ENCODE measurements at regions not wholly inside any gene's neighbourhood (a gene's known extent, or its start where the extent isn't known, plus 50 kb on each side); places are given as distances from the start of the nearest gene placed in this dataset.

DNA sequence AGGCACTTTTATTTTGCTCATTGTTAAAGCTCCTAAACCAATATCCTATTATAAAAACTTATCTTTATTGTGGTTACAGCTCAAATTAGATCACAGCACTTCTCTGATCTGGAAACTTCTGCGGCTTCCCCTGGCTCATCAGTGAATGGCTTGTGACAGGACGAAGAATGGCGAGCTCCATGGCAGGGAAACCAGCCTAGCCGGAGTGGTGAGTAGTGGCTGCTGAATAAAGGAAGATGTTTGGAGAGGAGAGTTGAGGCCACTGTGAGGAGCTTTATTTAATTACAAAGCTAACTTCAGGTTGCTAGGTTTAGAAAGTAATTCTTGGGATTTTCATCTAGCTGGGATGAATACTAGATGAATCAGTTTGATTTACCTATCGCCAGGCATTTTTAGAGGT is 213.5 kb downstream of the CYRIA start:
- ChIA-PET POLR2A (ENCODE audit: unreplicated experiment) (no interaction called here), CTCF (no interaction called here)
- Histone ChIP-seq H2BK20ac (ENCODE audit: low read depth, low read length) (no peak overlapping the region), H3K56ac (ENCODE audit: extremely low read depth, insufficient read depth, low read length) (no peak overlapping the region), H3K4me2 (ENCODE audit: low read depth, low read length) (no peak overlapping the region), H3K4me3 (ENCODE audit: insufficient read depth, low read depth, low read length) (no peak overlapping the region), H3K18ac (ENCODE audit: low read depth, low read length) (no peak overlapping the region), H3K4me1 (ENCODE audit: control insufficient read depth, insufficient read depth, low read length) (no peaks in the 10 kb centered on the region), H3K9ac (ENCODE audit: low read depth, low read length) (no peak overlapping the region), H4K8ac (ENCODE audit: low read depth in 2 of 2, low read length in 2 of 2) (no peak overlapping the region), H3K27me3 (ENCODE audit: control insufficient read depth, insufficient read depth, low read length) (no peaks in the 10 kb centered on the region), H3K9me3 (ENCODE audit: control insufficient read depth, insufficient read depth, low read length) (peaks cover 5% of the 10 kb centered on the region; the same call in 1 of the 2 replicates), H3K23ac (ENCODE audit: low read depth, low read length) (no peak overlapping the region), H3K27ac (ENCODE audit: insufficient read depth, low read length) (no peak overlapping the region), H2BK15ac (ENCODE audit: low read depth, low read length) (no peak overlapping the region), H4K20me1 (ENCODE audit: insufficient read depth, low read length) (no peaks in the 10 kb centered on the region), H3K79me1 (ENCODE audit: low read depth in 1 of 2, low read length in 2 of 2) (no peaks in the 10 kb centered on the region), H2BK120ac (ENCODE audit: low read depth, low read length) (no peak overlapping the region), H3K4ac (ENCODE audit: low read depth, low read length) (no peak overlapping the region), H2AFZ (replicated peaks; ENCODE audit: low read length, poor library complexity) (no peak overlapping the region), H2AK5ac (ENCODE audit: low read depth, low read length) (no peak overlapping the region), H2BK5ac (ENCODE audit: low read depth, low read length, poor library complexity, severe bottlenecking) (no peak overlapping the region), H3K9me1 (ENCODE audit: insufficient read depth, low read length) (no peaks in the 10 kb centered on the region), H3K14ac (replicated peaks; ENCODE audit: low read depth, low read length) (no peak overlapping the region), H4K91ac (ENCODE audit: insufficient read depth, low read depth, low read length) (no peak overlapping the region), H3K36me3 (ENCODE audit: control insufficient read depth, insufficient read depth, low read length) (no peaks in the 10 kb centered on the region), H4K5ac (ENCODE audit: low read depth, low read length) (no peak overlapping the region), H2AK9ac (replicated peaks; ENCODE audit: low read depth, low read length, poor library complexity) (no peak overlapping the region)
- no peak for TF ChIP-seq CEBPB (IDR thresholded peaks at IDR 0.05; ENCODE audit: low read depth, low read length)
- TF ChIP-seq, protein P1, sequence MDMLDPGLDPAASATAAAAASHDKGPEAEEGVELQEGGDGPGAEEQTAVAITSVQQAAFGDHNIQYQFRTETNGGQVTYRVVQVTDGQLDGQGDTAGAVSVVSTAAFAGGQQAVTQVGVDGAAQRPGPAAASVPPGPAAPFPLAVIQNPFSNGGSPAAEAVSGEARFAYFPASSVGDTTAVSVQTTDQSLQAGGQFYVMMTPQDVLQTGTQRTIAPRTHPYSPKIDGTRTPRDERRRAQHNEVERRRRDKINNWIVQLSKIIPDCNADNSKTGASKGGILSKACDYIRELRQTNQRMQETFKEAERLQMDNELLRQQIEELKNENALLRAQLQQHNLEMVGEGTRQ (IDR thresholded peaks at IDR 0.05; ENCODE audit: low read depth, low read length) = no peak
- no peak for TF ChIP-seq NFE2L2 (IDR thresholded peaks at IDR 0.05; ENCODE audit: low read depth, low read length)
- no peak for TF ChIP-seq MAZ (IDR thresholded peaks at IDR 0.05; ENCODE audit: borderline replicate concordance, low read depth, low read length)
- TF ChIP-seq BHLHE40 (IDR thresholded peaks at IDR 0.05; ENCODE audit: low read depth, low read length) = no peak
- TF ChIP-seq, protein P2, sequence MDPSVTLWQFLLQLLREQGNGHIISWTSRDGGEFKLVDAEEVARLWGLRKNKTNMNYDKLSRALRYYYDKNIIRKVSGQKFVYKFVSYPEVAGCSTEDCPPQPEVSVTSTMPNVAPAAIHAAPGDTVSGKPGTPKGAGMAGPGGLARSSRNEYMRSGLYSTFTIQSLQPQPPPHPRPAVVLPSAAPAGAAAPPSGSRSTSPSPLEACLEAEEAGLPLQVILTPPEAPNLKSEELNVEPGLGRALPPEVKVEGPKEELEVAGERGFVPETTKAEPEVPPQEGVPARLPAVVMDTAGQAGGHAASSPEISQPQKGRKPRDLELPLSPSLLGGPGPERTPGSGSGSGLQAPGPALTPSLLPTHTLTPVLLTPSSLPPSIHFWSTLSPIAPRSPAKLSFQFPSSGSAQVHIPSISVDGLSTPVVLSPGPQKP (IDR thresholded peaks at IDR 0.05; ENCODE audit: borderline replicate concordance, low read depth, low read length) = no peak
- TF ChIP-seq RAD21 (IDR thresholded peaks at IDR 0.05; ENCODE audit: low read length) = no peak
- TF ChIP-seq RFX5 (IDR thresholded peaks at IDR 0.05; ENCODE audit: low read depth, low read length) = no peak
- TF ChIP-seq MAFK (IDR thresholded peaks at IDR 0.05; ENCODE audit: low read depth, low read length) = no peak
- TF ChIP-seq RCOR1 (IDR thresholded peaks at IDR 0.05; ENCODE audit: insufficient replicate concordance, low read length) = no peak
- dilution Hi-C loops (cut with HindIII; ENCODE audit: low sequenced_read_pairs, unreplicated experiment) (no loop called here), in situ Hi-C loops (cut with MboI; ENCODE audit: low sequenced_read_pairs) (no loop called here), intact Hi-C loops (cut with micrococcal nuclease) (no loop called here)
- ATAC-seq (ENCODE audit: low read depth) (no peak), DNase-seq (no peak)
- BruUV-seq (replicated peaks) = no TSS peak
- 44% methylated on average over 3 of the region's 5 CpGs; no CpG with 5 or more reads in 1 of the 2 experiments for WGBS, 2 experiments (ENCODE audit: extremely low coverage in 2 of 2, insufficient read length in 1 of 2)

Data from IMR-90 (cell line).